DND-41 (cell line): ENCODE measurements at regions not wholly inside any gene's neighbourhood (a gene's known extent, or its start where the extent isn't known, plus 50 kb on each side); places are given as distances from the start of the nearest gene placed in this dataset.

ENCODE experiments used
- CTCF ChIP-seq: IDR thresholded peaks from 2 replicates; pipeline ENCODE4 v1.5.1; 2012; ENCODE audit warnings: borderline replicate concordance, low read length, moderate library complexity, mild to moderate bottlenecking; ENCODE audit not compliant: poor library complexity, severe bottlenecking; ENCODE audit errors: extremely low read depth
- EZH2 ChIP-seq: IDR thresholded peaks from 3 replicates; pipeline ENCODE4 v1.6.1; 2012; ENCODE audit warnings: borderline replicate concordance, low read depth, mild to moderate bottlenecking, moderate library complexity, low read length, inconsistent platforms; ENCODE audit not compliant: severe bottlenecking

- TF ChIP-seq CTCF (no peak), EZH2 (no peak)
Measured at GRCh38 chr2:67218056-67218455, 179.1 kb upstream of the ETAA1 start.
